WTC11 (cell line): ENCODE measurements at regions not wholly inside any gene's neighbourhood (a gene's known extent, or its start where the extent isn't known, plus 50 kb on each side); places are given as distances from the start of the nearest gene placed in this dataset.

Experiments
- ATAC-seq: fragments of 200-7000 bp; cut with Tn5 transposase; 2 replicates; pipeline ENCODE4 v1.10.0; 2021; ENCODE audit warnings: mild to moderate bottlenecking, moderate library complexity
- CTCF ChIA-PET: fragments of 300-600 bp; sonication (Branson Sonifier 250); formaldehyde crosslinking; loops from one replicate; lab custom pipeline; 2021; ENCODE audit warnings: antibody characterized with exemption; lab: Charles Lee
- POLR2A ChIA-PET: fragments of 350-600 bp; sonication (Branson Sonifier 250); formaldehyde crosslinking; loops from one replicate; lab custom pipeline; 2021; ENCODE audit warnings: antibody characterized with exemption; lab: Charles Lee
- DNase-seq: peaks from one replicate; pipeline ENCODE4 v3.0.0; 2021; ENCODE audit warnings: low spot score
- H3K27ac Mint-ChIP-seq: 2 replicates; pipeline ENCODE4 v1.8.0; 2021; ENCODE audit warnings: mixed read lengths
- H3K27me3 Mint-ChIP-seq: 2 replicates; pipeline ENCODE4 v1.8.0; 2021; ENCODE audit warnings: low read depth, mild to moderate bottlenecking, moderate library complexity, mixed read lengths
- H3K36me3 Mint-ChIP-seq: 2 replicates; pipeline ENCODE4 v1.8.0; 2021; ENCODE audit warnings: mixed read lengths
- H3K4me1 Mint-ChIP-seq: 2 replicates; pipeline ENCODE4 v1.8.0; 2022; ENCODE audit warnings: mixed read lengths
- H3K4me3 Mint-ChIP-seq: 2 replicates; pipeline ENCODE4 v1.8.0; 2021; ENCODE audit warnings: mild to moderate bottlenecking, moderate library complexity, mixed read lengths
- H3K9me3 Mint-ChIP-seq: 2 replicates; pipeline ENCODE4 v1.8.0; 2021; ENCODE audit warnings: mixed read lengths
- AR ChIP-seq: fragments of 250-450 bp; sonication (Bioruptor Pico); IDR thresholded peaks from 2 replicates; pipeline ENCODE4 v1.9.0; 2021; ENCODE audit warnings: mild to moderate bottlenecking
- CREM ChIP-seq: sonication (generic); formaldehyde crosslinking; IDR thresholded peaks from 2 replicates; pipeline ENCODE4 v1.8.1; 2022; ENCODE audit warnings: mild to moderate bottlenecking, missing genetic modification reagents, moderate library complexity
- ESRRA ChIP-seq: sonication (generic); formaldehyde crosslinking; IDR thresholded peaks from 2 replicates; pipeline ENCODE4 v1.8.1; 2022; ENCODE audit warnings: mild to moderate bottlenecking, missing genetic modification reagents, borderline replicate concordance
- FOXJ3 ChIP-seq: sonication (generic); formaldehyde crosslinking; IDR thresholded peaks from 2 replicates; pipeline ENCODE4 v1.9.0; 2021; ENCODE audit warnings: missing genetic modification reagents, mild to moderate bottlenecking, borderline replicate concordance
- MXD4 ChIP-seq: fragments of 250-450 bp; sonication (Bioruptor Pico); IDR thresholded peaks from 2 replicates; pipeline ENCODE4 v1.8.0; 2021; ENCODE audit warnings: mild to moderate bottlenecking, moderate library complexity, borderline replicate concordance
- MYBL2 ChIP-seq: sonication (generic); formaldehyde crosslinking; IDR thresholded peaks from 2 replicates; pipeline ENCODE4 v1.8.1; 2023; ENCODE audit warnings: mild to moderate bottlenecking, moderate library complexity, missing genetic modification reagents
- NFYB ChIP-seq: sonication (generic); formaldehyde crosslinking; conservative IDR thresholded peaks from 2 replicates; pipeline ENCODE4 v1.8.0; 2022; ENCODE audit warnings: low read depth, missing genetic modification reagents
- OVOL2 ChIP-seq: fragments of 250-450 bp; sonication (Bioruptor Pico); IDR thresholded peaks from 2 replicates; pipeline ENCODE4 v1.9.0; 2021; ENCODE audit warnings: mild to moderate bottlenecking, borderline replicate concordance
- PRRX2 ChIP-seq: fragments of 250-450 bp; sonication (Bioruptor Pico); IDR thresholded peaks from 2 replicates; pipeline ENCODE4 v1.8.0; 2021; ENCODE audit warnings: mild to moderate bottlenecking
- RORB ChIP-seq: fragments of 250-450 bp; sonication (Bioruptor Pico); IDR thresholded peaks from 2 replicates; pipeline ENCODE4 v1.9.0; 2021; ENCODE audit warnings: mild to moderate bottlenecking
- SMAD4 ChIP-seq: sonication (generic); formaldehyde crosslinking; IDR thresholded peaks from 2 replicates; pipeline ENCODE4 v1.8.0; 2022; ENCODE audit warnings: mild to moderate bottlenecking, missing genetic modification reagents
- SOX15 ChIP-seq: fragments of 250-450 bp; sonication (Bioruptor Pico); IDR thresholded peaks from 2 replicates; pipeline ENCODE4 v1.9.0; 2021; ENCODE audit warnings: mild to moderate bottlenecking
- TCF7 ChIP-seq: sonication (generic); formaldehyde crosslinking; IDR thresholded peaks from 2 replicates; pipeline ENCODE4 v1.8.0; 2022; ENCODE audit warnings: mild to moderate bottlenecking, low read depth, missing genetic modification reagents, moderate library complexity
- TP53 ChIP-seq: sonication (generic); formaldehyde crosslinking; IDR thresholded peaks from 2 replicates; pipeline ENCODE4 v1.8.1; 2023; ENCODE audit warnings: mild to moderate bottlenecking, missing genetic modification reagents
- USF2 ChIP-seq: sonication (generic); formaldehyde crosslinking; IDR thresholded peaks from 2 replicates; pipeline ENCODE4 v1.8.1; 2023; ENCODE audit warnings: mild to moderate bottlenecking, missing genetic modification reagents, moderate library complexity
- ZBTB43 ChIP-seq: sonication (generic); formaldehyde crosslinking; IDR thresholded peaks from 2 replicates; pipeline ENCODE4 v1.8.1; 2023; ENCODE audit warnings: mild to moderate bottlenecking, missing genetic modification reagents
- ZNF138 ChIP-seq: sonication (generic); formaldehyde crosslinking; conservative IDR thresholded peaks from 2 replicates; pipeline ENCODE4 v1.8.1; 2022; ENCODE audit warnings: mild to moderate bottlenecking, moderate library complexity, missing genetic modification reagents
- TF ChIP-seq, protein P1 (sequence below): sonication (generic); formaldehyde crosslinking; conservative IDR thresholded peaks from 2 replicates; pipeline ENCODE4 v1.8.1; 2022; ENCODE audit warnings: mild to moderate bottlenecking, missing genetic modification reagents
- TF ChIP-seq, protein P2 (sequence below): sonication (generic); formaldehyde crosslinking; IDR thresholded peaks from 2 replicates; pipeline ENCODE4 v1.8.1; 2022; ENCODE audit warnings: mild to moderate bottlenecking, moderate library complexity, missing genetic modification reagents
- TF ChIP-seq, protein P3 (sequence below): sonication (generic); formaldehyde crosslinking; IDR thresholded peaks from 2 replicates; pipeline ENCODE4 v1.8.1; 2023; ENCODE audit warnings: mild to moderate bottlenecking, missing genetic modification reagents, borderline replicate concordance
- TF ChIP-seq, protein P4 (sequence below): sonication (generic); formaldehyde crosslinking; IDR thresholded peaks from 2 replicates; pipeline ENCODE4 v1.8.1; 2023; ENCODE audit warnings: mild to moderate bottlenecking, missing genetic modification reagents, moderate library complexity
- TF ChIP-seq, protein P5 (sequence below): sonication (generic); formaldehyde crosslinking; IDR thresholded peaks from 2 replicates; pipeline ENCODE4 v1.8.0; 2023; ENCODE audit warnings: mild to moderate bottlenecking, missing genetic modification reagents

DNA sequence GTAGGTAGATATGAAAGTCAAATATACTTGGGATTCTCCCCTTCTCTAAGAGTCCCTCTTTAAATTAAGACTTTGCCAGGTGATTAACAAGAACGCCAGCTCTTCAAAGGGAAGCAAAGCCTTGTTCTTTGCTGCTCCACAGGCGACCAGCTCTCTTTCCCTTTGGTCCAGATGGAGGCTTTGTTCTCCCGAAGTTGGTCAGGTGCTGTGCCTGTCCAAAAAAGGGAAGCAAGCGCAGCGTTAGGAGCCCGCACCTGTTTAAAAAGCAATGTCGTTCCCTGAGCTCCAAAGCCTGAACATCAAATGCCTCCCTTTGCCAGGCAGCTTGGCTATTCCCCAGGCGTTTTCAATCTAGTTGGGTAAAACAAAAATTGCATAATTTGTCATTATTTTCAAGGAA is 1913.1 kb upstream of the PIK3C3 start (continued):
- TF ChIP-seq, protein P1, sequence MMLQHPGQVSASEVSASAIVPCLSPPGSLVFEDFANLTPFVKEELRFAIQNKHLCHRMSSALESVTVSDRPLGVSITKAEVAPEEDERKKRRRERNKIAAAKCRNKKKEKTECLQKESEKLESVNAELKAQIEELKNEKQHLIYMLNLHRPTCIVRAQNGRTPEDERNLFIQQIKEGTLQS (CRISPR knock-in tag) = no peak
- TF ChIP-seq TP53 (CRISPR knock-in tag) (no peak), MXD4 (CRISPR knock-in tag) (no peak), SMAD4 (CRISPR knock-in tag) (no peak), PRRX2 (CRISPR knock-in tag) (no peak), USF2 (CRISPR knock-in tag) (no peak), TCF7 (no peak), NFYB (CRISPR knock-in tag) (no peak), FOXJ3 (CRISPR knock-in tag) (no peak), ZBTB43 (CRISPR knock-in tag) (no peak)

DNA sequence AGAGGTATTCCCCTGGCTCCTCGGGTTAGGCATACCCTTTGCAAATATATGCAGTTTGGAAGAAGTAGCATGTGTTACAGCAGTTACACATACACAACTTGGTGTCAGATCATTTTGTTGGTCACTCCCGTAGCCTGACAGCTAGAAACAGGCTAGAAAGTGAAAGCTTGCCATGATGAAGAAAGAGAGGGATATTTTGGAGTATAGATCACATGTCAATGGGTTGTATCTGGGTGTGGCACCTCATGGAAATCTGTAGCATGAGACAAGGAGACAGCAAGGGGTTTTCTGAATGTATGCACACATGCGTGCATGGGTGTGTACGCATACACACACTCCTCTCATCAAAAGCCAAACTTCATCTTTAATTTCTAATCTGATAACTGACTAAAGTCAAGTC is 1914.5 kb upstream of the PIK3C3 start:
- ChIA-PET POLR2A (no interaction called here), CTCF (no interaction called here)
- no peaks in the 10 kb centered on the region for H3K36me3 Mint-ChIP-seq
- H3K27me3 Mint-ChIP-seq = no peaks in the 10 kb centered on the region
- DNase-seq = no peak
- no peak for ATAC-seq
- H3K27ac Mint-ChIP-seq = no peak overlapping the region
- peaks cover 9% of the 10 kb centered on the region for H3K4me1 Mint-ChIP-seq
- H3K9me3 Mint-ChIP-seq = no peaks in the 10 kb centered on the region
- no peak overlapping the region for H3K4me3 Mint-ChIP-seq
- TF ChIP-seq CREM (CRISPR knock-in tag) (no peak), AR (CRISPR knock-in tag) (no peak), TP53 (CRISPR knock-in tag) (no peak), ZNF138 (no peak), SOX15 (CRISPR knock-in tag) (no peak), RORB (CRISPR knock-in tag) (no peak), ESRRA (no peak), MYBL2 (CRISPR knock-in tag) (no peak), OVOL2 (CRISPR knock-in tag) (no peak)
- TF ChIP-seq, protein P2, sequence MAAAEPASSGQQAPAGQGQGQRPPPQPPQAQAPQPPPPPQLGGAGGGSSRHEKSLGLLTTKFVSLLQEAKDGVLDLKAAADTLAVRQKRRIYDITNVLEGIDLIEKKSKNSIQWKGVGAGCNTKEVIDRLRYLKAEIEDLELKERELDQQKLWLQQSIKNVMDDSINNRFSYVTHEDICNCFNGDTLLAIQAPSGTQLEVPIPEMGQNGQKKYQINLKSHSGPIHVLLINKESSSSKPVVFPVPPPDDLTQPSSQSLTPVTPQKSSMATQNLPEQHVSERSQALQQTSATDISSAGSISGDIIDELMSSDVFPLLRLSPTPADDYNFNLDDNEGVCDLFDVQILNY = no peak
- TF ChIP-seq, protein P3, sequence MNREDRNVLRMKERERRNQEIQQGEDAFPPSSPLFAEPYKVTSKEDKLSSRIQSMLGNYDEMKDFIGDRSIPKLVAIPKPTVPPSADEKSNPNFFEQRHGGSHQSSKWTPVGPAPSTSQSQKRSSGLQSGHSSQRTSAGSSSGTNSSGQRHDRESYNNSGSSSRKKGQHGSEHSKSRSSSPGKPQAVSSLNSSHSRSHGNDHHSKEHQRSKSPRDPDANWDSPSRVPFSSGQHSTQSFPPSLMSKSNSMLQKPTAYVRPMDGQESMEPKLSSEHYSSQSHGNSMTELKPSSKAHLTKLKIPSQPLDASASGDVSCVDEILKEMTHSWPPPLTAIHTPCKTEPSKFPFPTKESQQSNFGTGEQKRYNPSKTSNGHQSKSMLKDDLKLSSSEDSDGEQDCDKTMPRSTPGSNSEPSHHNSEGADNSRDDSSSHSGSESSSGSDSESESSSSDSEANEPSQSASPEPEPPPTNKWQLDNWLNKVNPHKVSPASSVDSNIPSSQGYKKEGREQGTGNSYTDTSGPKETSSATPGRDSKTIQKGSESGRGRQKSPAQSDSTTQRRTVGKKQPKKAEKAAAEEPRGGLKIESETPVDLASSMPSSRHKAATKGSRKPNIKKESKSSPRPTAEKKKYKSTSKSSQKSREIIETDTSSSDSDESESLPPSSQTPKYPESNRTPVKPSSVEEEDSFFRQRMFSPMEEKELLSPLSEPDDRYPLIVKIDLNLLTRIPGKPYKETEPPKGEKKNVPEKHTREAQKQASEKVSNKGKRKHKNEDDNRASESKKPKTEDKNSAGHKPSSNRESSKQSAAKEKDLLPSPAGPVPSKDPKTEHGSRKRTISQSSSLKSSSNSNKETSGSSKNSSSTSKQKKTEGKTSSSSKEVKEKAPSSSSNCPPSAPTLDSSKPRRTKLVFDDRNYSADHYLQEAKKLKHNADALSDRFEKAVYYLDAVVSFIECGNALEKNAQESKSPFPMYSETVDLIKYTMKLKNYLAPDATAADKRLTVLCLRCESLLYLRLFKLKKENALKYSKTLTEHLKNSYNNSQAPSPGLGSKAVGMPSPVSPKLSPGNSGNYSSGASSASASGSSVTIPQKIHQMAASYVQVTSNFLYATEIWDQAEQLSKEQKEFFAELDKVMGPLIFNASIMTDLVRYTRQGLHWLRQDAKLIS = no peak
- TF ChIP-seq, protein P4, sequence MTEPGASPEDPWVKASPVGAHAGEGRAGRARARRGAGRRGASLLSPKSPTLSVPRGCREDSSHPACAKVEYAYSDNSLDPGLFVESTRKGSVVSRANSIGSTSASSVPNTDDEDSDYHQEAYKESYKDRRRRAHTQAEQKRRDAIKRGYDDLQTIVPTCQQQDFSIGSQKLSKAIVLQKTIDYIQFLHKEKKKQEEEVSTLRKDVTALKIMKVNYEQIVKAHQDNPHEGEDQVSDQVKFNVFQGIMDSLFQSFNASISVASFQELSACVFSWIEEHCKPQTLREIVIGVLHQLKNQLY = no peak
- TF ChIP-seq, protein P5, sequence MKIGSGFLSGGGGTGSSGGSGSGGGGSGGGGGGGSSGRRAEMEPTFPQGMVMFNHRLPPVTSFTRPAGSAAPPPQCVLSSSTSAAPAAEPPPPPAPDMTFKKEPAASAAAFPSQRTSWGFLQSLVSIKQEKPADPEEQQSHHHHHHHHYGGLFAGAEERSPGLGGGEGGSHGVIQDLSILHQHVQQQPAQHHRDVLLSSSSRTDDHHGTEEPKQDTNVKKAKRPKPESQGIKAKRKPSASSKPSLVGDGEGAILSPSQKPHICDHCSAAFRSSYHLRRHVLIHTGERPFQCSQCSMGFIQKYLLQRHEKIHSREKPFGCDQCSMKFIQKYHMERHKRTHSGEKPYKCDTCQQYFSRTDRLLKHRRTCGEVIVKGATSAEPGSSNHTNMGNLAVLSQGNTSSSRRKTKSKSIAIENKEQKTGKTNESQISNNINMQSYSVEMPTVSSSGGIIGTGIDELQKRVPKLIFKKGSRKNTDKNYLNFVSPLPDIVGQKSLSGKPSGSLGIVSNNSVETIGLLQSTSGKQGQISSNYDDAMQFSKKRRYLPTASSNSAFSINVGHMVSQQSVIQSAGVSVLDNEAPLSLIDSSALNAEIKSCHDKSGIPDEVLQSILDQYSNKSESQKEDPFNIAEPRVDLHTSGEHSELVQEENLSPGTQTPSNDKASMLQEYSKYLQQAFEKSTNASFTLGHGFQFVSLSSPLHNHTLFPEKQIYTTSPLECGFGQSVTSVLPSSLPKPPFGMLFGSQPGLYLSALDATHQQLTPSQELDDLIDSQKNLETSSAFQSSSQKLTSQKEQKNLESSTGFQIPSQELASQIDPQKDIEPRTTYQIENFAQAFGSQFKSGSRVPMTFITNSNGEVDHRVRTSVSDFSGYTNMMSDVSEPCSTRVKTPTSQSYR (CRISPR knock-in tag) = no peak
